GM12878 (cell line): ENCODE measurements at regions not wholly inside any gene's neighbourhood (a gene's known extent, or its start where the extent isn't known, plus 50 kb on each side); places are given as distances from the start of the nearest gene placed in this dataset.

Experiments used
- ATAC-seq: fragments of 200-7000 bp; cut with Tn5 transposase; 3 replicates; pipeline ENCODE4 v1.9.1; 2020; ENCODE audit warnings: mild to moderate bottlenecking, moderate library complexity
- BruUV-seq: library from RNA; stranded (reverse); fragments of 400-500 nt; replicated peaks from 2 replicates; lab custom pipeline; 2021; lab: Mats Ljungman, UMichigan
- CTCF ChIA-PET: fragments of 300-600 bp; sonication (Branson Sonifier 250); formaldehyde crosslinking; extraction: SDS; loops from one replicate; lab custom pipeline; 2021; ENCODE audit warnings: inconsistent platforms; lab: Yijun Ruan, JAX
- POLR2A ChIA-PET: fragments of 350-600 bp; formaldehyde crosslinking; extraction: SDS; loops from one replicate; lab custom pipeline; 2021; ENCODE audit warnings: inconsistent platforms; lab: Charles Lee
- RAD21 ChIA-PET: fragments of 300-600 bp; sonication (Branson Sonifier 250); formaldehyde crosslinking; loops from one replicate; lab custom pipeline; 2023; ENCODE audit warnings: antibody characterized with exemption; ENCODE audit not compliant: unreplicated experiment; lab: Charles Lee
- SMC1A ChIA-PET: fragments of 300-600 bp; sonication (Branson Sonifier 250); formaldehyde crosslinking; loops from one replicate; lab custom pipeline; 2023; ENCODE audit not compliant: unreplicated experiment, uncharacterized antibody; lab: Charles Lee
- DNase-seq: peaks from one replicate; pipeline ENCODE4 v3.0.0-alpha.2; 2011; ENCODE audit warnings: low read depth, low spot score
- FAIRE-seq: peaks from 3 replicates; lab custom pipeline; 2011; peaks lifted over from hg19 to GRCh38; lab: Jason Lieb, UNC
- H2AFZ ChIP-seq: 2 replicates; pipeline ENCODE4 v1.6.0; 2011; ENCODE audit warnings: low read depth, low read length, control low read depth; ENCODE audit not compliant: control insufficient read depth
- H3K27ac ChIP-seq: 2 replicates; pipeline ENCODE4 v1.5.1; 2011; ENCODE audit warnings: control low read depth; ENCODE audit not compliant: control insufficient read depth, insufficient read depth
- H3K27me3 ChIP-seq, 2 experiments: replicated peaks in 1 of 2; 2 replicates each; pipeline versions ENCODE4 v1.6.0 to v1.6.1; 2011; ENCODE audit warnings: low read length in 1 of 2; ENCODE audit not compliant: control insufficient read depth in 2 of 2, insufficient read depth in 2 of 2
- H3K36me3 ChIP-seq, 2 experiments: 2 replicates each; pipeline ENCODE4 v1.5.1; 2011; ENCODE audit warnings: low read length in 1 of 2; ENCODE audit not compliant: control insufficient read depth in 2 of 2, insufficient read depth in 2 of 2
- H3K4me1 ChIP-seq: 2 replicates; pipeline ENCODE4 v1.6.1; 2011; ENCODE audit warnings: mild to moderate bottlenecking, low read length, moderate library complexity, mixed read lengths; ENCODE audit not compliant: control insufficient read depth, insufficient read depth
- H3K4me2 ChIP-seq: 2 replicates; pipeline ENCODE4 v1.6.0; 2011; ENCODE audit warnings: control low read depth; ENCODE audit not compliant: control insufficient read depth, insufficient read depth
- H3K4me3 ChIP-seq: fragments of 200-600 bp; sonication (generic); 2 replicates; pipeline ENCODE4 v1.5.1; 2016
- H3K79me2 ChIP-seq: 2 replicates; pipeline ENCODE4 v1.6.0; 2011; ENCODE audit warnings: low read length; ENCODE audit not compliant: control insufficient read depth, insufficient read depth
- H3K9ac ChIP-seq: 2 replicates; pipeline ENCODE4 v1.8.0; 2011; ENCODE audit warnings: low read length, control low read depth, mixed read lengths; ENCODE audit not compliant: control insufficient read depth, insufficient read depth
- H3K9me3 ChIP-seq: replicated peaks from 3 replicates; pipeline ENCODE4 v1.5.1; 2011; ENCODE audit warnings: mild to moderate bottlenecking, low read length; ENCODE audit not compliant: control insufficient read depth, insufficient read depth
- H4K20me1 ChIP-seq: 2 replicates; pipeline ENCODE4 v1.6.0; 2011; ENCODE audit not compliant: control insufficient read depth, insufficient read depth
- CBX3 ChIP-seq: fragments of 200-600 bp; sonication (generic); IDR thresholded peaks from 2 replicates; pipeline ENCODE4 v1.6.1; 2016; ENCODE audit warnings: low read depth, borderline replicate concordance
- CHD4 ChIP-seq: fragments of 200-600 bp; sonication (generic); IDR thresholded peaks from 2 replicates; pipeline ENCODE4 v1.6.1; 2016; ENCODE audit warnings: mild to moderate bottlenecking
- FOXK2 ChIP-seq: fragments of 450-650 bp; IDR thresholded peaks from 2 replicates; pipeline ENCODE4 v1.6.1; 2017; ENCODE audit warnings: mild to moderate bottlenecking, moderate library complexity
- MEF2B ChIP-seq: fragments of 450-650 bp; IDR thresholded peaks from 2 replicates; pipeline ENCODE4 v1.6.1; 2018; ENCODE audit warnings: mild to moderate bottlenecking, moderate library complexity; ENCODE audit not compliant: partially characterized antibody, poor library complexity, severe bottlenecking
- MLLT1 ChIP-seq: fragments of 450-650 bp; IDR thresholded peaks from 2 replicates; pipeline ENCODE4 v1.6.1; 2016; ENCODE audit warnings: mild to moderate bottlenecking
- NBN ChIP-seq: fragments of 450-650 bp; IDR thresholded peaks from 2 replicates; pipeline ENCODE4 v1.6.1; 2016
- NFYA ChIP-seq: IDR thresholded peaks from 2 replicates; pipeline ENCODE4 v1.6.1; 2011; ENCODE audit warnings: low read depth, mild to moderate bottlenecking, low read length, improper control_type of control experiment, borderline replicate concordance
- SMARCA5 ChIP-seq: fragments of 450-650 bp; IDR thresholded peaks from 2 replicates; pipeline ENCODE4 v1.6.1; 2017; ENCODE audit warnings: mild to moderate bottlenecking
- ZBTB4 ChIP-seq: fragments of 450-650 bp; formaldehyde crosslinking; IDR thresholded peaks from 2 replicates; pipeline ENCODE4 v1.4.0; 2022; ENCODE audit warnings: mild to moderate bottlenecking, moderate library complexity
- ZBTB40 ChIP-seq: fragments of 450-650 bp; IDR thresholded peaks from 2 replicates; pipeline ENCODE4 v1.6.1; 2016; ENCODE audit warnings: mild to moderate bottlenecking, moderate library complexity, borderline replicate concordance
- WGBS: methylation state at CpG from one replicate; pipeline ENCODE4 v1.1.6; 2016; ENCODE audit warnings: low lambda C conversion rate; ENCODE audit not compliant: insufficient replicate concordance, insufficient coverage; ENCODE audit errors: missing lambda C conversion rate; 5-methylcytosine and 5-hydroxymethylcytosine counted together
- in situ Hi-C: fragments of 300-500 bp; cut with MboI; formaldehyde crosslinking; loops from 9 replicates; pipeline ENCODE4 v1.14.3; 2018; ENCODE audit warnings: mixed read lengths
- intact Hi-C: fragments of 100-400 bp; cut with micrococcal nuclease; formaldehyde crosslinking; loops from one replicate; pipeline ENCODE4 v1.14.2; 2022; ENCODE audit not compliant: unreplicated experiment

- TF ChIP-seq MLLT1: no peak
- no peak for TF ChIP-seq NBN
- no peak for TF ChIP-seq ZBTB4
- TF ChIP-seq CHD4: no peak
- no peak for TF ChIP-seq NFYA
Observed at GRCh38 chr12:123037791-123038190, 57.3 kb downstream of the ARL6IP4 start (continued).

GRCh38 chr12:123036466-123037285, 56.2 kb downstream of the ARL6IP4 start:
- DNase-seq (no peak), FAIRE-seq (no peak), ATAC-seq (no peak)
- H3K4me2 ChIP-seq: no peak overlapping the region
- in situ Hi-C loops (no loop called here), intact Hi-C loops (no loop called here)
- H3K27me3 ChIP-seq: no peaks in the 10 kb centered on the region; a peak in 2 of 4 replicates
- BruUV-seq: no TSS peak
- ChIA-PET POLR2A (no interaction called here), RAD21 (no interaction called here), CTCF (interaction anchor here (0.8 to 2.0 kb wide), 3 partner anchors 9 to 202 kb away, joined by 3 to 4 read pairs (median 3); no protein-coding TSS in a partner anchor), SMC1A (interaction anchor here (1.5 kb wide), 1 partner anchor 10 kb away, joined by 7 read pairs; no protein-coding TSS in a partner anchor)
- H3K9me3 ChIP-seq: no peaks in the 10 kb centered on the region
- H3K79me2 ChIP-seq: no peaks in the 10 kb centered on the region
- H2AFZ ChIP-seq: no peak overlapping the region
- WGBS: 44% methylated on average over 4 of the region's 4 CpGs
- H3K4me1 ChIP-seq: no peaks in the 10 kb centered on the region
- no peaks in the 10 kb centered on the region; the same call in 1 of the 2 replicates for H4K20me1 ChIP-seq
- no peak overlapping the region for H3K27ac ChIP-seq
- TF ChIP-seq FOXK2 (no peak), MEF2B (no peak), CBX3 (no peak), ZBTB40 (no peak), SMARCA5 (no peak)
- H3K36me3 ChIP-seq: no peaks in the 10 kb centered on the region
- H3K4me3 ChIP-seq: no peak overlapping the region
- H3K9ac ChIP-seq: no peak overlapping the region
